Heart left ventricle (tissue), 13 donors: ENCODE measurements at regions not wholly inside any gene's neighbourhood (a gene's known extent, or its start where the extent isn't known, plus 50 kb on each side); places are given as distances from the start of the nearest gene placed in this dataset.

Source experiments
- CTCF ChIP-seq, 12 donors: fragments of 200-600 bp; sonication (generic) in 4 of 12; IDR thresholded peaks; one replicate each; pipeline versions ENCODE4 v1.5.0 to v1.8.0; 2018 to 2022; ENCODE audit warnings: antibody characterized with exemption in 12 of 12, mild to moderate bottlenecking in 5 of 12
- POLR2A ChIP-seq, 2 donors: fragments of 450-650 bp; IDR thresholded peaks; one replicate each; pipeline ENCODE4 v1.6.1; 2017; ENCODE audit warnings: antibody characterized with exemption in 2 of 2, mild to moderate bottlenecking in 2 of 2, moderate library complexity in 2 of 2
- donor health status: ischemic (EF 13 %, LVEDD 7.1; RV severe dilation, severe dysfunction).
- donor health status: DM: no; HTN: yes; CAD: no.
- donor health status: DM: no; HTN: no; CAD: no.
- donor health status: ischemic (EF 25% LVEDD 6.9; RV normal size, moderate dysfunction).
- donor health status: ischemic (EF 25% LVEDD 5.7; RV mildly dilated, moderate dysfunction).
- donor health status: ischemic (EF 35%, LVEDD 5.7; RV mildly dilated, moderate dysfunction).
- donor health status: nonischemic (EF 11% LVEDD 7.7; RV severe dilation, severe dysfunction).
- donor health status: DM: yes; HTN: yes; CAD: no.
- donor health status: PGD.
- donor health status: ischemic (EF 29% LVEDD 5.4; RV normal size, mild dysfunction).
- donor health status: nonischemic (EF 23%, LVEDD 6.1; RV moderate dilation, normal function).

- no peak for TF ChIP-seq POLR2A (IDR thresholded peaks at IDR 0.05)
- TF ChIP-seq CTCF (IDR thresholded peaks at IDR 0.05), result no peak
Measured at GRCh38 chrX:42229533-42229932, 306.2 kb upstream of the CASK start.
